Activated naive CD8-positive, alpha-beta T cell treated with anti-CD3 and anti-CD28 coated beads, Interleukin-2, amount 50 U/mL, for 24 hours (primary cell): ENCODE measurements at regions not wholly inside any gene's neighbourhood (a gene's known extent, or its start where the extent isn't known, plus 50 kb on each side); places are given as distances from the start of the nearest gene placed in this dataset.
"Not testable (repeated sequence)": the region's sequence is repeated elsewhere in the genome, so short reads cannot be mapped to it uniquely, and the experiment has no call there.

Source experiments
- ATAC-seq: fragments of 150-1000 bp; cut with Tn5 transposase; one replicate; pipeline ENCODE4 v1.10.0; 2021
- DNase-seq: peaks from one replicate; pipeline ENCODE4 v3.0.0; 2021
- H3K27ac Mint-ChIP-seq: one replicate; pipeline ENCODE4 v1.8.0; 2021; ENCODE audit warnings: mild to moderate bottlenecking, mixed read lengths
- H3K27me3 Mint-ChIP-seq: one replicate; pipeline ENCODE4 v1.8.0; 2021; ENCODE audit warnings: mixed read lengths
- H3K36me3 Mint-ChIP-seq: one replicate; pipeline ENCODE4 v1.8.0; 2021; ENCODE audit warnings: low read depth, mixed read lengths
- H3K4me1 Mint-ChIP-seq: one replicate; pipeline ENCODE4 v1.8.0; 2021; ENCODE audit warnings: mixed read lengths
- H3K4me3 Mint-ChIP-seq: one replicate; pipeline ENCODE4 v1.8.0; 2021; ENCODE audit warnings: mild to moderate bottlenecking, moderate library complexity, mixed read lengths
- H3K9me3 Mint-ChIP-seq: one replicate; pipeline ENCODE4 v1.8.0; 2021; ENCODE audit warnings: mixed read lengths

- Mint-ChIP-seq H3K4me1 (no peaks in the 10 kb centered on the region), H3K4me3 (no peak overlapping the region), H3K27me3 (no peaks in the 10 kb centered on the region), H3K27ac (no peak overlapping the region), H3K9me3 (no peaks in the 10 kb centered on the region), H3K36me3 (no peaks in the 10 kb centered on the region)
- ATAC-seq (no peak), DNase-seq (no peak)
Observed at GRCh38 chr5:89556215-89556913, 673.4 kb upstream of the MEF2C start.

GRCh38 chr5:89546657-89547056 is 663.7 kb upstream of the MEF2C start:
- no peak for ATAC-seq
- H3K36me3 Mint-ChIP-seq, result no peaks in the 10 kb centered on the region
- peaks cover 4% of the 10 kb centered on the region for H3K9me3 Mint-ChIP-seq
- H3K27ac Mint-ChIP-seq, result no peak overlapping the region
- no peak overlapping the region for H3K4me3 Mint-ChIP-seq
- no peaks in the 10 kb centered on the region for H3K4me1 Mint-ChIP-seq
- no peak for DNase-seq
- H3K27me3 Mint-ChIP-seq, result no peaks in the 10 kb centered on the region

- Mint-ChIP-seq H3K27me3 (no peaks in the 10 kb centered on the region), H3K9me3 (peaks cover 4% of the 10 kb centered on the region), H3K4me1 (no peaks in the 10 kb centered on the region), H3K27ac (no peak overlapping the region), H3K4me3 (no peak overlapping the region), H3K36me3 (no peaks in the 10 kb centered on the region)
- no peak for ATAC-seq
- DNase-seq, result no peak
Observed at GRCh38 chr5:89545626-89546025, 662.6 kb upstream of the MEF2C start.

- no peaks in the 10 kb centered on the region for H3K27me3 Mint-ChIP-seq
- ATAC-seq, result no peak
- no peaks in the 10 kb centered on the region for H3K36me3 Mint-ChIP-seq
- H3K9me3 Mint-ChIP-seq, result peaks cover 4% of the 10 kb centered on the region
- no peak overlapping the region for H3K27ac Mint-ChIP-seq
- DNase-seq, result no peak
- no peaks in the 10 kb centered on the region for H3K4me1 Mint-ChIP-seq
- H3K4me3 Mint-ChIP-seq, result no peak overlapping the region
Observed at GRCh38 chr5:89545076-89545475, 662.1 kb upstream of the MEF2C start.

GRCh38 chr5:89542736-89543135 is 659.8 kb upstream of the MEF2C start:
- no peaks in the 10 kb centered on the region for H3K9me3 Mint-ChIP-seq
- H3K4me3 Mint-ChIP-seq, result no peak overlapping the region
- no peaks in the 10 kb centered on the region for H3K27me3 Mint-ChIP-seq
- DNase-seq, result no peak
- no peak for ATAC-seq
- H3K27ac Mint-ChIP-seq, result no peak overlapping the region
- no peaks in the 10 kb centered on the region for H3K36me3 Mint-ChIP-seq
- no peaks in the 10 kb centered on the region for H3K4me1 Mint-ChIP-seq

GRCh38 chr5:89537800-89538199 is 654.8 kb upstream of the MEF2C start:
- no peak for DNase-seq
- no peaks in the 10 kb centered on the region for H3K4me1 Mint-ChIP-seq
- H3K36me3 Mint-ChIP-seq, result no peaks in the 10 kb centered on the region
- no peak overlapping the region for H3K4me3 Mint-ChIP-seq
- no peaks in the 10 kb centered on the region for H3K9me3 Mint-ChIP-seq
- no peak for ATAC-seq
- H3K27ac Mint-ChIP-seq, result no peak overlapping the region
- H3K27me3 Mint-ChIP-seq, result no peaks in the 10 kb centered on the region

GRCh38 chr5:89536020-89536419 is 653.0 kb upstream of the MEF2C start:
- no peak overlapping the region for H3K27ac Mint-ChIP-seq
- DNase-seq (no peak), ATAC-seq (no peak)
- no peaks in the 10 kb centered on the region for H3K27me3 Mint-ChIP-seq
- no peaks in the 10 kb centered on the region for H3K9me3 Mint-ChIP-seq
- no peaks in the 10 kb centered on the region for H3K36me3 Mint-ChIP-seq
- H3K4me3 Mint-ChIP-seq, result no peak overlapping the region
- H3K4me1 Mint-ChIP-seq, result no peaks in the 10 kb centered on the region

GRCh38 chr5:89535411-89535810 is 652.4 kb upstream of the MEF2C start:
- no peak for DNase-seq
- H3K27ac Mint-ChIP-seq, result no peak overlapping the region
- no peak for ATAC-seq
- no peaks in the 10 kb centered on the region for H3K36me3 Mint-ChIP-seq
- no peaks in the 10 kb centered on the region for H3K27me3 Mint-ChIP-seq
- no peaks in the 10 kb centered on the region for H3K4me1 Mint-ChIP-seq
- H3K9me3 Mint-ChIP-seq, result no peaks in the 10 kb centered on the region
- no peak overlapping the region for H3K4me3 Mint-ChIP-seq

GRCh38 chr5:89534331-89534730 is 651.3 kb upstream of the MEF2C start:
- no peaks in the 10 kb centered on the region for H3K27me3 Mint-ChIP-seq
- ATAC-seq (no peak), DNase-seq (no peak)
- H3K36me3 Mint-ChIP-seq, result no peaks in the 10 kb centered on the region
- no peaks in the 10 kb centered on the region for H3K4me1 Mint-ChIP-seq
- H3K4me3 Mint-ChIP-seq, result no peak overlapping the region
- H3K27ac Mint-ChIP-seq, result no peak overlapping the region
- H3K9me3 Mint-ChIP-seq, result no peaks in the 10 kb centered on the region

GRCh38 chr5:89524785-89525184 is 641.8 kb upstream of the MEF2C start:
- H3K27me3 Mint-ChIP-seq, result no peaks in the 10 kb centered on the region
- no peak overlapping the region for H3K4me3 Mint-ChIP-seq
- DNase-seq (no peak), ATAC-seq (no peak)
- no peaks in the 10 kb centered on the region for H3K4me1 Mint-ChIP-seq
- no peaks in the 10 kb centered on the region for H3K36me3 Mint-ChIP-seq
- peaks cover 8% of the 10 kb centered on the region for H3K9me3 Mint-ChIP-seq
- no peak overlapping the region for H3K27ac Mint-ChIP-seq

GRCh38 chr5:89523867-89524266 is 640.9 kb upstream of the MEF2C start:
- H3K9me3 Mint-ChIP-seq, H3K4me1 Mint-ChIP-seq, H3K27ac Mint-ChIP-seq: not testable (repeated sequence)

GRCh38 chr5:89520771-89521170 is 637.8 kb upstream of the MEF2C start:
- ATAC-seq (no peak), DNase-seq (no peak)
- Mint-ChIP-seq H3K4me1 (no peaks in the 10 kb centered on the region), H3K36me3 (no peaks in the 10 kb centered on the region), H3K27me3 (no peaks in the 10 kb centered on the region), H3K4me3 (no peak overlapping the region), H3K27ac (no peak overlapping the region), H3K9me3 (peaks cover 3% of the 10 kb centered on the region)

More at GRCh38 chr5:89523867-89524266, 640.9 kb upstream of the MEF2C start:
- not testable (repeated sequence) for H3K27me3 Mint-ChIP-seq, DNase-seq, ATAC-seq, H3K36me3 Mint-ChIP-seq, H3K4me3 Mint-ChIP-seq

- no peaks in the 10 kb centered on the region for H3K9me3 Mint-ChIP-seq
- no peak for ATAC-seq
- no peak overlapping the region for H3K4me3 Mint-ChIP-seq
Observed at GRCh38 chr5:89513299-89514044, 630.5 kb upstream of the MEF2C start.

GRCh38 chr5:89504051-89504450 is 621.1 kb upstream of the MEF2C start:
- ATAC-seq, result no peak
- Mint-ChIP-seq H3K27me3 (no peaks in the 10 kb centered on the region), H3K36me3 (no peaks in the 10 kb centered on the region), H3K27ac (no peak overlapping the region), H3K4me1 (no peaks in the 10 kb centered on the region), H3K9me3 (peaks cover 5% of the 10 kb centered on the region), H3K4me3 (no peak overlapping the region)
- no peak for DNase-seq

More at GRCh38 chr5:89513299-89514044, 630.5 kb upstream of the MEF2C start:
- no peaks in the 10 kb centered on the region for H3K36me3 Mint-ChIP-seq
- DNase-seq, result no peak
- no peaks in the 10 kb centered on the region for H3K27me3 Mint-ChIP-seq
- H3K27ac Mint-ChIP-seq, result no peak overlapping the region
- no peaks in the 10 kb centered on the region for H3K4me1 Mint-ChIP-seq

- DNase-seq (no peak), ATAC-seq (no peak)
- Mint-ChIP-seq H3K9me3 (peaks cover 2% of the 10 kb centered on the region), H3K4me1 (no peaks in the 10 kb centered on the region), H3K36me3 (no peaks in the 10 kb centered on the region), H3K27me3 (no peaks in the 10 kb centered on the region), H3K4me3 (no peak overlapping the region), H3K27ac (no peak overlapping the region)
Observed at GRCh38 chr5:89499787-89500186, 616.8 kb upstream of the MEF2C start.
